MM.1S (cell line): ENCODE measurements at regions not wholly inside any gene's neighbourhood (a gene's known extent, or its start where the extent isn't known, plus 50 kb on each side); places are given as distances from the start of the nearest gene placed in this dataset.

Experiments used
- DNase-seq: peaks from one replicate; pipeline ENCODE4 v3.0.0-alpha.2; 2015
- H2AFZ ChIP-seq: fragments of 300-600 bp; sonication (generic); 2 replicates; pipeline ENCODE4 v1.6.0; 2016; ENCODE audit warnings: antibody characterized with exemption, low read length
- H3F3A ChIP-seq: fragments of 300-600 bp; sonication (generic); 2 replicates; pipeline ENCODE4 v1.6.1; 2016; ENCODE audit warnings: mild to moderate bottlenecking, antibody characterized with exemption, low read length, moderate library complexity, mixed read lengths; ENCODE audit not compliant: insufficient read depth
- H3K27ac ChIP-seq: fragments of 300-600 bp; sonication (generic); 2 replicates; pipeline ENCODE4 v1.5.1; 2016; ENCODE audit warnings: mild to moderate bottlenecking, low read length
- H3K27me3 ChIP-seq: fragments of 300-600 bp; sonication (generic); replicated peaks from 2 replicates; pipeline ENCODE4 v1.6.0; 2016; ENCODE audit warnings: low read length; ENCODE audit not compliant: insufficient read depth
- H3K36me3 ChIP-seq: fragments of 300-600 bp; sonication (generic); replicated peaks from 2 replicates; pipeline ENCODE4 v1.6.1; 2016; ENCODE audit warnings: mild to moderate bottlenecking, low read length, mixed read lengths; ENCODE audit not compliant: insufficient read depth
- H3K4me1 ChIP-seq: fragments of 300-600 bp; sonication (generic); 2 replicates; pipeline ENCODE4 v1.6.1; 2016; ENCODE audit warnings: low read length, mixed read lengths
- H3K4me2 ChIP-seq: fragments of 300-600 bp; sonication (generic); 2 replicates; pipeline ENCODE4 v1.6.0; 2016; ENCODE audit warnings: low read depth, low read length
- H3K4me3 ChIP-seq: fragments of 300-600 bp; sonication (generic); 2 replicates; pipeline ENCODE4 v1.5.1; 2016; ENCODE audit warnings: low read length, mixed read lengths
- H3K79me2 ChIP-seq: fragments of 300-600 bp; sonication (generic); 2 replicates; pipeline ENCODE4 v1.6.1; 2016; ENCODE audit warnings: mixed run types, low read length, mixed read lengths
- H3K9ac ChIP-seq: fragments of 300-600 bp; sonication (generic); 2 replicates; pipeline ENCODE4 v1.6.1; 2016; ENCODE audit warnings: low read length, mixed read lengths
- H3K9me2 ChIP-seq: fragments of 300-600 bp; sonication (generic); replicated peaks from 2 replicates; pipeline ENCODE4 v1.6.1; 2016; ENCODE audit warnings: mild to moderate bottlenecking, low read length, mixed read lengths; ENCODE audit not compliant: insufficient read depth
- H3K9me3 ChIP-seq: fragments of 300-600 bp; sonication (generic); replicated peaks from 2 replicates; pipeline ENCODE4 v1.6.1; 2016; ENCODE audit warnings: mild to moderate bottlenecking, low read length, mixed read lengths; ENCODE audit not compliant: insufficient read depth
- H4K20me1 ChIP-seq: fragments of 300-600 bp; sonication (generic); 2 replicates; pipeline ENCODE4 v1.6.1; 2016; ENCODE audit warnings: mild to moderate bottlenecking, low read length, moderate library complexity, mixed read lengths; ENCODE audit not compliant: insufficient read depth
- CTCF ChIP-seq: fragments of 300-600 bp; sonication (generic); IDR thresholded peaks from 2 replicates; pipeline ENCODE4 v1.5.1; 2016; ENCODE audit warnings: antibody characterized with exemption, low read length, mixed read lengths
- EZH2 ChIP-seq: fragments of 300-600 bp; sonication (generic); optimal IDR thresholded peaks from 2 replicates; pipeline ENCODE3; 2017; ENCODE audit warnings: low read depth, mild to moderate bottlenecking, antibody characterized with exemption, low read length, mixed read lengths
- EZH2phosphoT487 ChIP-seq: fragments of 300-600 bp; sonication (generic); IDR thresholded peaks from 2 replicates; pipeline ENCODE4 v1.6.1; 2018; ENCODE audit warnings: antibody characterized with exemption, low read length

- H3K4me1 ChIP-seq: no peaks in the 10 kb centered on the region
- H3K4me2 ChIP-seq: no peak overlapping the region
- H3K9me3 ChIP-seq: no peaks in the 10 kb centered on the region
- H3F3A ChIP-seq: no peaks in the 10 kb centered on the region
- no peak overlapping the region for H2AFZ ChIP-seq
- no peaks in the 10 kb centered on the region for H3K79me2 ChIP-seq
- no peaks in the 10 kb centered on the region for H3K36me3 ChIP-seq
- H3K4me3 ChIP-seq: no peak overlapping the region
- H3K27ac ChIP-seq: no peak overlapping the region
- no peak overlapping the region for H3K9ac ChIP-seq
- TF ChIP-seq EZH2phosphoT487 (no peak), EZH2 (no peak), CTCF (no peak)
- H4K20me1 ChIP-seq: no peaks in the 10 kb centered on the region
- no peaks in the 10 kb centered on the region for H3K9me2 ChIP-seq
- no peak for DNase-seq
- no peaks in the 10 kb centered on the region for H3K27me3 ChIP-seq
Observed at GRCh38 chr15:35626571-35627318, 80.8 kb upstream of the DPH6 start.

GRCh38 chr15:35627696-35628095 is 81.7 kb upstream of the DPH6 start:
- Histone ChIP-seq H3K4me3 (no peak overlapping the region), H3K9ac (no peak overlapping the region), H3K4me1 (no peaks in the 10 kb centered on the region), H3K79me2 (no peaks in the 10 kb centered on the region), H4K20me1 (no peaks in the 10 kb centered on the region), H3K36me3 (no peaks in the 10 kb centered on the region), H3K27me3 (no peaks in the 10 kb centered on the region), H3K9me3 (no peaks in the 10 kb centered on the region), H2AFZ (no peak overlapping the region), H3K9me2 (no peaks in the 10 kb centered on the region), H3K27ac (no peak overlapping the region), H3F3A (no peaks in the 10 kb centered on the region), H3K4me2 (no peak overlapping the region)
- DNase-seq: no peak
- no peak for TF ChIP-seq CTCF
- no peak for TF ChIP-seq EZH2
- TF ChIP-seq EZH2phosphoT487: no peak

GRCh38 chr15:35629766-35630165 is 83.8 kb upstream of the DPH6 start:
- H3K9ac ChIP-seq: no peak overlapping the region
- H3K79me2 ChIP-seq: no peaks in the 10 kb centered on the region
- TF ChIP-seq CTCF (no peak), EZH2 (no peak), EZH2phosphoT487 (no peak)
- no peak overlapping the region for H3K4me2 ChIP-seq
- H3K4me3 ChIP-seq: no peak overlapping the region
- no peaks in the 10 kb centered on the region for H4K20me1 ChIP-seq
- H3K9me2 ChIP-seq: no peaks in the 10 kb centered on the region
- no peak overlapping the region for H2AFZ ChIP-seq
- H3K27ac ChIP-seq: no peak overlapping the region
- H3K27me3 ChIP-seq: no peaks in the 10 kb centered on the region
- DNase-seq: no peak
- H3K4me1 ChIP-seq: no peaks in the 10 kb centered on the region
- H3K9me3 ChIP-seq: no peaks in the 10 kb centered on the region
- H3F3A ChIP-seq: no peaks in the 10 kb centered on the region
- no peaks in the 10 kb centered on the region for H3K36me3 ChIP-seq
